HL-60 (cell line): ENCODE measurements at regions not wholly inside any gene's neighbourhood (a gene's known extent, or its start where the extent isn't known, plus 50 kb on each side); places are given as distances from the start of the nearest gene placed in this dataset.

Experiments used
- DNase-seq, 2 experiments: peaks; one replicate each; pipeline ENCODE4 v3.0.0-alpha.2; 2010 to 2020; ENCODE audit warnings: low read depth in 1 of 2, low spot score in 1 of 2
- H3K27ac ChIP-seq: fragments of 250-450 bp; sonication (Bioruptor Pico); replicated peaks from 2 replicates; pipeline ENCODE4 v1.5.1; 2020; ENCODE audit warnings: mild to moderate bottlenecking, moderate library complexity
- H3K27me3 ChIP-seq: fragments of 250-450 bp; sonication (Bioruptor Pico); 2 replicates; pipeline ENCODE4 v1.5.1; 2021; ENCODE audit warnings: mild to moderate bottlenecking, moderate library complexity; ENCODE audit not compliant: insufficient read depth, poor library complexity, severe bottlenecking
- H3K4me3 ChIP-seq: replicated peaks from 2 replicates; pipeline ENCODE4 v1.5.1; 2011; ENCODE audit warnings: mild to moderate bottlenecking, control low read depth, low read length; ENCODE audit not compliant: insufficient read depth
- GABPA ChIP-seq: IDR thresholded peaks from 2 replicates; pipeline ENCODE4 v1.6.1; 2012; ENCODE audit warnings: low read depth
- POLR2AphosphoS5 ChIP-seq: IDR thresholded peaks from 2 replicates; pipeline ENCODE4 v1.6.1; 2012; ENCODE audit warnings: low read depth
- SPI1 ChIP-seq: IDR thresholded peaks from 2 replicates; pipeline ENCODE4 v1.6.1; 2012; ENCODE audit warnings: low read depth, mild to moderate bottlenecking, borderline replicate concordance
- TF ChIP-seq, protein P1 (sequence below): IDR thresholded peaks from 2 replicates; pipeline ENCODE4 v1.6.1; 2012; ENCODE audit warnings: low read depth; ENCODE audit not compliant: insufficient replicate concordance
- TF ChIP-seq, protein P2 (sequence below): IDR thresholded peaks from one replicate; pipeline ENCODE4 v1.5.1; 2011; ENCODE audit warnings: low read length, control low read depth, inconsistent platforms; ENCODE audit not compliant: insufficient read depth

DNA sequence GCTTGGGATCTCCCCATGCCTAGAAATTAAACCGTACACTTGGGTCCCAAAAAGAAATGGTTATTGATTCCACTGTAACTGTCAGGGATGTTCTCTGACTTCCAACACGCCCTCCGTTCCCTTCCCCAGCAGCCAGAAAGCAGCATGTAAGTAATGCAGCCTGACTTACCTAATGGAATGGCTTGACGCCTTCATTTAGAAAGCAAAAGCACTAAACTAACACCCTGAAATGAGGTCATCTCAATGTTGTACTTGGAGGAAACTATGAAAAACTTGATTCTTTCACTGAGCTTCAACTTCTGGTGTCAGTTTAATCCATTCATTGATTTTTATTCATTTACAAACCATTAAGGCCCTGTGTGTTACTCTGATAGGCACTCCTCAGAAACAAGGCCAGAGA, 110.8 kb upstream of the NOCT start:
- no peak overlapping the region for H3K4me3 ChIP-seq
- no peak overlapping the region for H3K27ac ChIP-seq
- H3K27me3 ChIP-seq = peaks cover 2% of the 10 kb centered on the region
- TF ChIP-seq, protein P1, sequence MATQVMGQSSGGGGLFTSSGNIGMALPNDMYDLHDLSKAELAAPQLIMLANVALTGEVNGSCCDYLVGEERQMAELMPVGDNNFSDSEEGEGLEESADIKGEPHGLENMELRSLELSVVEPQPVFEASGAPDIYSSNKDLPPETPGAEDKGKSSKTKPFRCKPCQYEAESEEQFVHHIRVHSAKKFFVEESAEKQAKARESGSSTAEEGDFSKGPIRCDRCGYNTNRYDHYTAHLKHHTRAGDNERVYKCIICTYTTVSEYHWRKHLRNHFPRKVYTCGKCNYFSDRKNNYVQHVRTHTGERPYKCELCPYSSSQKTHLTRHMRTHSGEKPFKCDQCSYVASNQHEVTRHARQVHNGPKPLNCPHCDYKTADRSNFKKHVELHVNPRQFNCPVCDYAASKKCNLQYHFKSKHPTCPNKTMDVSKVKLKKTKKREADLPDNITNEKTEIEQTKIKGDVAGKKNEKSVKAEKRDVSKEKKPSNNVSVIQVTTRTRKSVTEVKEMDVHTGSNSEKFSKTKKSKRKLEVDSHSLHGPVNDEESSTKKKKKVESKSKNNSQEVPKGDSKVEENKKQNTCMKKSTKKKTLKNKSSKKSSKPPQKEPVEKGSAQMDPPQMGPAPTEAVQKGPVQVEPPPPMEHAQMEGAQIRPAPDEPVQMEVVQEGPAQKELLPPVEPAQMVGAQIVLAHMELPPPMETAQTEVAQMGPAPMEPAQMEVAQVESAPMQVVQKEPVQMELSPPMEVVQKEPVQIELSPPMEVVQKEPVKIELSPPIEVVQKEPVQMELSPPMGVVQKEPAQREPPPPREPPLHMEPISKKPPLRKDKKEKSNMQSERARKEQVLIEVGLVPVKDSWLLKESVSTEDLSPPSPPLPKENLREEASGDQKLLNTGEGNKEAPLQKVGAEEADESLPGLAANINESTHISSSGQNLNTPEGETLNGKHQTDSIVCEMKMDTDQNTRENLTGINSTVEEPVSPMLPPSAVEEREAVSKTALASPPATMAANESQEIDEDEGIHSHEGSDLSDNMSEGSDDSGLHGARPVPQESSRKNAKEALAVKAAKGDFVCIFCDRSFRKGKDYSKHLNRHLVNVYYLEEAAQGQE = no peak
- TF ChIP-seq SPI1 = no peak
- DNase-seq = no peak

DNA sequence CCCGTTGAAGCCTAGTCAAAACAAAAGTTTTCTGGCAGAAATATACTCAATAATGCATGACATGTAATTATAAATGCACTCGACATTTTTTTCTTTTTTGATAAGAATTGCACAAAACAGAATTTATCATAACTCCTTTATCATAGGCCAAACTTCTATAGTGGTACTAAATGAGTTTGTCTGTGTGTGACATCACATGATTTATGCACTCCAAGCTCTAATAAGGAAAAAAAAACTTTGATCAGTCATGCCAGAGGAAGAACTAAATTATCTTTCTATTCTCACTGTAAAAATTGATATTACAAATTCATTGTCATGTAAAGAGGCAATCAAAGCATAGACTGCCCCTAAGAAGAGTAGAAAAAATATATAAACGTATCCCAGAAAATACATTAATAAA, 112.4 kb upstream of the NOCT start:
- Histone ChIP-seq H3K27me3 (peaks cover 2% of the 10 kb centered on the region), H3K4me3 (no peak overlapping the region), H3K27ac (no peak overlapping the region)
- no peak for TF ChIP-seq GABPA
- TF ChIP-seq, protein P2, sequence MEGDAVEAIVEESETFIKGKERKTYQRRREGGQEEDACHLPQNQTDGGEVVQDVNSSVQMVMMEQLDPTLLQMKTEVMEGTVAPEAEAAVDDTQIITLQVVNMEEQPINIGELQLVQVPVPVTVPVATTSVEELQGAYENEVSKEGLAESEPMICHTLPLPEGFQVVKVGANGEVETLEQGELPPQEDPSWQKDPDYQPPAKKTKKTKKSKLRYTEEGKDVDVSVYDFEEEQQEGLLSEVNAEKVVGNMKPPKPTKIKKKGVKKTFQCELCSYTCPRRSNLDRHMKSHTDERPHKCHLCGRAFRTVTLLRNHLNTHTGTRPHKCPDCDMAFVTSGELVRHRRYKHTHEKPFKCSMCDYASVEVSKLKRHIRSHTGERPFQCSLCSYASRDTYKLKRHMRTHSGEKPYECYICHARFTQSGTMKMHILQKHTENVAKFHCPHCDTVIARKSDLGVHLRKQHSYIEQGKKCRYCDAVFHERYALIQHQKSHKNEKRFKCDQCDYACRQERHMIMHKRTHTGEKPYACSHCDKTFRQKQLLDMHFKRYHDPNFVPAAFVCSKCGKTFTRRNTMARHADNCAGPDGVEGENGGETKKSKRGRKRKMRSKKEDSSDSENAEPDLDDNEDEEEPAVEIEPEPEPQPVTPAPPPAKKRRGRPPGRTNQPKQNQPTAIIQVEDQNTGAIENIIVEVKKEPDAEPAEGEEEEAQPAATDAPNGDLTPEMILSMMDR = no peak
- TF ChIP-seq SPI1 = no peak
- no peak for TF ChIP-seq POLR2AphosphoS5
- TF ChIP-seq, protein P1 = no peak
- DNase-seq = no peak

DNA sequence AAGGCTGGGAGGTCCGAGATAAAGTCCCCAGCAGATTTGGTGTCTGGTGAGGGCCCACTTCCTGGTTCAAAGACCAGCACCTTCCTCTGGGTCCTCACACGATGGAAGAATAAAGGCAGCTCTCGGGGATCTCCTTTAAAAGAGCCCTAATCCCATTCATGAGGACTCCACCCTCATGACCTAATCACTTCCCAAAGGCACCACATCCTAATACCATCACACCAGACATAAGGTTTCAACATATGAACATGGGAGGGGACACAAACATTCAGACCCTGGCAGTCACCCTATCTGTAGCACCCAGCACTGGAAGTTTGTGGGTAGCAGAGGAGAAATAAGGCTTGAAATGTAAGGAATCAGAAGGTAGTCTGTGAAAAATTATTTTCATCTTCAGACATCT, 112.9 kb upstream of the NOCT start:
- no peak for DNase-seq
- TF ChIP-seq GABPA = no peak
- TF ChIP-seq POLR2AphosphoS5 = no peak
- TF ChIP-seq SPI1 = no peak
- TF ChIP-seq, protein P1 = no peak
- TF ChIP-seq, protein P2 = no peak
- Histone ChIP-seq H3K4me3 (no peak overlapping the region), H3K27ac (no peak overlapping the region), H3K27me3 (peaks cover 2% of the 10 kb centered on the region)

DNA sequence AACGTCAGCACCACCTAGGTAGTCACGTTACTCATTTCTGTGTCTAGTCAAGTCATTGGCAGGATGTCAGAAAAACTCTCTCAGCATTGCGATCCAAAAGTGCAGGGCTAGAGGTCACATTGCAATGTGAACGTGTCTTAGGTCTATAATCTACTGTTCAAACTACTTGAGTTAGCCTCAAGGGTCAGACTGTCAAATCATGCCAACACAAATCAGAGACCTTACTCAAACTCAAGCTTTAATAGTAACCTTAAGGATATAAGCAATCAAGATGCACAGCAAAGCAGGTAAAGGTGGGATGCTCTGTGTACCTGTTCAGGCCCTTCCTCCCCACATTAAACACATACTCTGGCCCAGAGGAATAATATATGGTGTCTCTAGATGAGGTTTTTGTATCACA, 114.4 kb upstream of the NOCT start:
- Histone ChIP-seq H3K4me3 (no peak overlapping the region), H3K27me3 (peaks cover 2% of the 10 kb centered on the region), H3K27ac (no peak overlapping the region)
- DNase-seq = no peak
- TF ChIP-seq POLR2AphosphoS5 = no peak
- TF ChIP-seq SPI1 = no peak
- TF ChIP-seq, protein P1 = no peak
- TF ChIP-seq, protein P2 = no peak
- no peak for TF ChIP-seq GABPA
